Stimulated activated CD4-positive, alpha-beta T cell treated with anti-CD3 and anti-CD28 coated beads, TNF-alpha, amount 100 ng/mL, for 48 hours (primary cell): ENCODE measurements at regions not wholly inside any gene's neighbourhood (a gene's known extent, or its start where the extent isn't known, plus 50 kb on each side); places are given as distances from the start of the nearest gene placed in this dataset.
"Not testable (repeated sequence)": the region's sequence is repeated elsewhere in the genome, so short reads cannot be mapped to it uniquely, and the experiment has no call there.

ENCODE experiments used
- DNase-seq, 3 donors: peaks; one replicate each; pipeline ENCODE4 v3.0.0-alpha.2; 2020; ENCODE audit warnings: low read depth in 3 of 3

DNA sequence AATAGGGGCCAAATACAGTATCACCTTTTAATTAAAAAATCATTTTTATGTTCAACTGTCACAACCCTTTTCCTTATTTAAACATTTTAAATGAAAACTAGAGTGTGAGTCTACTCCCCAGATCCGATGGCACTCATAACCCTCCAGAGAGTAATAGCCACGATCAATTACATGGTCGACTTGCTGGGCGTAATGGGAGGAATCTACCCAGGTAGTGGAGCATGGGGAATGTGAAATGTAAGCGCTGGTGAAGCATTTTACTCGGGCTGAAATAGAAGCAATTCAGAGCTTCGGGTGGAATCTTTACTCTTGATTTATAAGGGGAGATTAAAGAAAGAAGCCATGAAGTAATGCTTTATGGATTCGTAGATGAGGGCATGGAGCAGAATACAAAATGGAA, 321.9 kb downstream of the ACTR3B start:
- DNase-seq = no peak

GRCh38 chr7:153084278-153084677, 324.7 kb downstream of the ACTR3B start:
- DNase-seq = no peak

GRCh38 chr7:153087498-153087897, 327.9 kb downstream of the ACTR3B start:
- no peak for DNase-seq

DNA sequence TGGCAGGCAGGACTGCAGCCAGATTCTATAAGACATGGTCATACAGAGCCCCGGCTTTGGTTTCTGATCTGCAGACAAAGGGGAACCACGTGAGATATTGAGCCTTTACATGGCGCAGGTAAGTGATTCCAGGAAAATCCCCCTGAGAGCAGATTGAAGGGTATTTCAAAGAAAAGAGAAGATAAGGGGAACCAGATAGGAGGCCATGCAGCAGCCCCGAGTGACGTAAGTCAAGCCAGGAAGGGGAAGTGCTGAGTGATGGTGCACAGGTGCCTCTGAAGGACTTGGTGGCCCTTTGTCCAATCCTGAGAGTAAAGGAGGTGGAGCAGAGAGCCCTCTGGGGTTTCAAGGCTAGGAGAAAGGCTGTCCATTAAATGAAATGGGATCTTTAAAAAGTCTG, 329.0 kb downstream of the ACTR3B start:
- DNase-seq = no peak

DNA sequence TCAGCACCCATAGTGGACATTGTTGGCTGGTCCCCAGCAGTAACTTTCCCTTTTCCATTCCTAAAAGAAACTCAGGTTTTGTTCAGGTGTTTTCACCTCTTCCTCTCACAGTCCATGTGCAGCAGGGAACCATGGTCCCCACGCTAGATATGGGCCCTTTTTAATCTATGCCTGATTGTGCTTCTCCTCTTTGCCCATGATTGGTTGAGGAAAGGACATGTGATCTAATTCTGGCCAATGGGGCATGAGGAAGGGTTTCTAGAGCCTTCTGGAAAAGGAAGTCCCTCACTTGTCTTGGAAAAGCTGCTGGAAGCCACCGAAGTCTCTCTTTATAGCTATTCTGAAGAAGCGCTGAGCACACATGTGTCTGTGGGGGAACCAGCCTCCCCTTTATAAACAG, 330.7 kb downstream of the ACTR3B start:
- DNase-seq = no peak

DNA sequence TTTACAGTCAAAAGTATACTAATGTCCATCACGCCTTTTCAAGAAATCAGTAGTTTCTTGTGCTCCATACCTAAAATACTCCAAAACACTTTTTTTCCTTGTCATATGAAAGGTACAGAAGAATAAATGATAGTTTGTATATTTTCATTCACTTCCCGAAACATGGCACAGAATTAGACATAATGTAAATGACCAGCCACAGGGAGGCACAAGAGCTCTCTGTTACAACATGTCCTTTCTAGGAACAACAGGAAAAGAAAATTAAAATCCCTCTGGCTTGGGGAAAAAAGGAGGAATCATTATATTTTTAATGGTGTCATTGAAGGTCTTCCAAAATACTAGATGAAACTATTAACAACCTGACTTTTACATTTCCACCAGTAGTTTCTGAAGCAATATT, 331.2 kb downstream of the ACTR3B start:
- no peak for DNase-seq

- no peak for DNase-seq
Measured at GRCh38 chr7:153091477-153091876, 331.9 kb downstream of the ACTR3B start.

DNA sequence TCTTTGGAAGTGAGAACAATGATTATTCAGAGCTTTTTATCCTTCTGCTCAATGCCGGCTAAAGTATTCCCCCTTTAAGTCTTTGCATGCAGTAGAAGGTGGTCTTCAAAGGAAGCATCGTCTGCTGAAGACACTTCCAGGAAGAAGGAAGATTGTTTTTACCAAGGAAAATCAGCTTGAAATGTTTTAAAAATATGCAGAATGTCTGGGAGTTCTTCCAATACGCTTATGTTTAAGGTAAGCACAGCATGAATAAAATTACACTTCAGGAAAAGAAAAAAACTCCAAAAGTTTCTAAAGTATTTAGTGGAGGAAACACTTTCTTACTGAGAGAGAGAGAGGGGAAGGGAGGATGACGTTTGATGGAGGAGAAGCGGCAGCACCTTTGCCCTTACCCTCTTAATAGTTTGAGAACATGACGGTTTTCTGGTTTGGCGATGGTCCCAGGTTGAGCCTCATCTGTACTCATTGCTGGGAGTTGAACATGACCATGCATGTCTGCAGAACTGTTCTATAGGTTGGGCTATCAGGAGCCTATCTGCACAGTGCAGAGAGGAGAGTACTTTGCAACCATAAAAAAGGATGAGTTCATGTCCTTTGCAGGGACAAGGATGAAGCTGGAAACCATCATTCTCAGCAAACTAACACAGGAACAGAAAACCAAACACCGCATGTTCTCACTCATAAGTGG, 338.1 kb downstream of the ACTR3B start:
- no peak for DNase-seq

GRCh38 chr7:153099235-153099634, 339.7 kb downstream of the ACTR3B start:
- DNase-seq = no peak

DNA sequence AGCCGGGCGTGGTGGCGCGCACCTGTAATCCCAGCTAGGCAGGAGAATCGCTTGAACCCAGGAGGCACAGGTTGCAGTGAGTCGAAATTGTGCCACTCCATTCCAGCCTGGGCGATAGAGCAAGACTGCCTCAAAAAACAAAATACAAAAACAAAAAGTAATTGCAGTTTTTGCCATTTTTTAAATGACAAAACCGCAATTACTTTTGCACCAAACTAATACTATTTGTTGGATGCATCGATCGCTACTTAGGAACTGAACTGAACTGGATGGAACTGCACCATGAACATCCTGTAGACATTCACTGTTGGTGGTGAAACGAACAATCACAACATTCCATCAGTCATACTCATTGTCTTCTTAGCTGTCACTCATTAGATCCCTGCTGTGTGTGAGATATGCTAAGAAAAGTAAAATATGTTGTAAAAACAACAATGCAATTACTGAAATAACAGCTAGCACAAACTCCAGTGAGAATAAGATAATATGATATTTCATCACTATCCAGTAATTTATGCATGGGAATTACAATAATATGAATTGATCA, 341.2 kb downstream of the ACTR3B start:
- no peak for DNase-seq

DNA sequence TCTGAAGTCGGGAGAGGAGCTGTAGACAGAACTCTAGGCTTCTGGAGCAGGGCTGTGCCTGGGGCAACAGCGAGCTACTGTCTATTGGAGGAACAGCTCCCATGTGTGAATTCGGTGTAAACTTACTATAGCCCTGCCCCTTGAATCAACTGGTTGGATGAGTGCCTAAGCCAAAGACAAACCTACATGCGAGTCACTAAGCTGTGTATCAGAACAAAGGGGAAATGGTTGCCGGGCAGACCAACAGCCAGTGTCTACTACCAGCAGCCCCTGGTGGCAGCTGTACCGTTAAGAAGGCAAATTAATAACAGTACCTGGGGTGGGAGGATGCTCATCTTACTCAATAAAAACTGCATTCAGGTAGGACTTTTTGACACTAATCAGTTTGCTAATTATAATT, 343.6 kb downstream of the ACTR3B start:
- no peak for DNase-seq

DNA sequence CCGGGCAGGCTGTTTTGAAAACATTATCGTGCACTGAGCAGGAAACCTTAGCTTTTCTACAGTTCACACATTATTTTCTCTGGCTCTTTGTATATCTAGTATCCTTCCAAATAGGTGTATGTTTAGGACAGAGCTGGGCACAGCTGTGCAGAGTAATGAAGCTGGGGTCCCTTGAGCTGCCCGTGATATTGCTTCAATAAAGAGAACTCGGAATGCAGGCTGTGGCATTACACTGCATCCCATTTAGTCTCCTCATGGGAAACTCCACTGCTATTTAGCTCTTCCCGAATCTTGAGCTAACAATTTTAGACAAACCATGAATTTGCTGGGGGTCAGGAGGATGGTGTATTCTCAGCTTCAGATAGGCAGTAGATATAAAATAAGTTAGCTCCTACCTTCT, 348.3 kb downstream of the ACTR3B start:
- DNase-seq = no peak

DNA sequence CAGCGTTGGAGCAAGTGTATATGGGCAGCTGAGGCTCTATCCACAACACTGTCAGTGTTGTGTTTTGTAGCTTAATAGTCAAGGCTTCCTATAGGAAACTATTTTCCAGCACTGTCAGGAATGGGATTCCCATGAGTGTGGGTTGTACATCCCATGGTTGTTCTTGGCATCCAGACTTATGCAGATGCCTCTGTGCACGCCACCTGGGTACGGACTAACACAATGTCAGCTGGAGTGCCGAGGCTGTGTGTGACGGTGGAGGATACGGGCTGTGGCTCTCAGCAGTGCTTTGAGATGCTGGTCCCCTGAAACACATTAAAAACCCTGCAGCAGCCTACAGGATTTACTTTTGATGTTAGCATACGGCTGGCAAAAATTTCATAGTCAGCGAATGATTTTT, 350.0 kb downstream of the ACTR3B start:
- DNase-seq = no peak

- DNase-seq = no peak
Measured at GRCh38 chr7:153110606-153111005, 351.1 kb downstream of the ACTR3B start.

GRCh38 chr7:153122255-153122654, 362.7 kb downstream of the ACTR3B start:
- DNase-seq = not testable (repeated sequence)

DNA sequence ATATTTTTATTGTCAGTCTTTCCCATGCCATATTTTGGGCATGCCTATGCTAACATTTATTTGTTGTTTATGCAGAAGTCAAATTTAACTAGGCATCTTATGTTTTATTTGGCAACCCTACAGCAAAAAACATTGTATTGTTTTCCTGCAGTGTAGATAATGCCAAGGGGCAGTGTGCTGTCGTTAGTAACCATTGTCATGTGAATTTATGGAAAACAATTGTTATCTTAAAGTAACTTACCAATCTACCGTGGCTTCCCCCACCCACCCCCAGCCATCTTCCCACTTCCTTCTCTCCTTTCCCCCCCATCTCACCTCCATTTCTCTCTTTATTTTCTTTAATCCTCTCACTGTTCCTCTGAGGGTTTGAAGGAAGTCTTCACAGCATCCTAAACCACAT, 370.5 kb downstream of the ACTR3B start:
- DNase-seq = no peak

DNA sequence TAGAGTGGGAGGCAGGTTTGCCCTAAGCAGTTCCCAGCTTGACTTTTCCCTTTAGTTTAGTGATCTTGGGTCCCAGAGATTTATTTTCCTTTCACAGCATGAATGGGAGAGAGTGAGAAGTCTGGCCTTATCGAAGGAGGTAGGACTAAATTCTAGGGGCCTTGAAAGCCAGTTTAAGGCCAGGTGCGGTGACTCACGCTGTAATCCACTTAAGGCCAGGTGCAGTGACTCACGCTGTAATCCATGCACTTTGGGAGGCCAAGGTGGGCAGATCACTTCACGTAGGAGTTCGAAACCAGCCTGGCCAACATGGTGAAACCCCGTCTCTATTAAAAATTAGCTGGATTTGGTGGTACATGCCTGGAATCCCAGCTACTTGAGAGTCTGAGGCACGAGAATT, 392.2 kb downstream of the ACTR3B start:
- DNase-seq = no peak

- no peak for DNase-seq
Measured at GRCh38 chr7:153152801-153153422, 393.4 kb downstream of the ACTR3B start.

DNA sequence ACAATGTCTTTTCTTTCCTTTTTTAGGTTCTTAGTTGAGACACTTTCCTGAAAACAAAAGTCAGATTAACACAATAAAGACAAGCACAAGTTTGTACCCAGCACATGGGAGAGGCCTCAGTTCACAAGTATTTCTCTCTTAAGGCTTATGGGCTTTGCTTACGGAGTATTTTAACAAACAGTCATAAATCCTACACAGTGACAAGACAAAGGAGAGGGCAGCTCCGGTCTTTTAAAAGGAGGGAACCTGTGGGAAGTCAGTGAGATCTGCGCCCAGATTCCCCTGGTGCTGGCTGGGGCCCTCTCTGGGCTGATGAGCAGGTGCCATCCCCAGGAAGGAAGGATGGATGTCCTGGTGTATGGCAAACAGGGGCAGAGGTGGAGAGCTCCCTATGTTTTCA, 398.6 kb downstream of the ACTR3B start:
- DNase-seq = no peak

GRCh38 chr7:153170287-153170686, 410.7 kb downstream of the ACTR3B start:
- DNase-seq = no peak

GRCh38 chr7:153185936-153186335, 426.4 kb downstream of the ACTR3B start:
- no peak for DNase-seq

- DNase-seq = no peak
Measured at GRCh38 chr7:153188161-153188560, 428.6 kb downstream of the ACTR3B start.

DNA sequence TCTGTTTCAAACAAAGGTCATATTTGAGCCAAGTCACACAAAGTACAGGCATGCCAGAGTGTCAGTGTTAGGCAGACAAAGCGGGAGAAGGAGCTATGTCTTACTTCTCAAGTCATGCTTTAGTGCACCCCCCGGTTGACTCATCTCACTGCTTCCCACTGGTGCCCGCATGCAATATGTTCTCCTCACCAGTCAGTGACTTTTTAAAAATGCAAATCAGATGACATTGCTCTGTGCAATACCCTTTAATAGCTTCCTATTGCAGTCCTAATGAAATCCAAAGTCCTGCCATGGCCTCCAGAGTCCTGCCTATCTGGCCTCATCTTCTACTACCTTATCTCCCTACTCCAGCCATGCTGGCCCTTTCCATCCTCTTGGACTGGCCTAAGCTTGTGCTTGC, 429.1 kb downstream of the ACTR3B start:
- no peak for DNase-seq

- no peak for DNase-seq
Measured at GRCh38 chr7:153190452-153190851, 430.9 kb downstream of the ACTR3B start.
